Right lung (tissue), 2 donors: ENCODE measurements at regions not wholly inside any gene's neighbourhood (a gene's known extent, or its start where the extent isn't known, plus 50 kb on each side); places are given as distances from the start of the nearest gene placed in this dataset.
A peak's percentile ranks its signal among the peaks of the same experiment; 100 is the strongest.

ENCODE experiments used
- DNase-seq, 2 donors: peaks; one replicate each; pipeline ENCODE4 v3.0.0-alpha.2; 2013

GRCh38 chr3:117128133-117128532 is 418.6 kb downstream of the TUSC7 start:
- no peak for DNase-seq

- no peak for DNase-seq
Observed at GRCh38 chr3:117128872-117129271, 419.3 kb downstream of the TUSC7 start.

- DNase-seq = no peak
Observed at GRCh38 chr3:117129516-117129915, 419.9 kb downstream of the TUSC7 start.

GRCh38 chr3:117130222-117130621 is 420.6 kb downstream of the TUSC7 start:
- no peak for DNase-seq

- no peak for DNase-seq
Observed at GRCh38 chr3:117131259-117131658, 421.7 kb downstream of the TUSC7 start.

GRCh38 chr3:117133066-117133465 is 423.5 kb downstream of the TUSC7 start:
- DNase-seq = peak; percentile 36 to 42

- DNase-seq = no peak
Observed at GRCh38 chr3:117135207-117135606, 425.6 kb downstream of the TUSC7 start.

GRCh38 chr3:117136003-117136402 is 426.4 kb downstream of the TUSC7 start:
- DNase-seq = peak in 1 of 2 donors; percentile 18

- no peak for DNase-seq
Observed at GRCh38 chr3:117137065-117137464, 427.5 kb downstream of the TUSC7 start.

GRCh38 chr3:117139681-117140080 is 430.1 kb downstream of the TUSC7 start:
- no peak for DNase-seq

- no peak for DNase-seq
Observed at GRCh38 chr3:117141812-117142211, 432.2 kb downstream of the TUSC7 start.

GRCh38 chr3:117144853-117145252 is 435.3 kb downstream of the TUSC7 start:
- DNase-seq = no peak

- no peak for DNase-seq
Observed at GRCh38 chr3:117145677-117146076, 436.1 kb downstream of the TUSC7 start.

- DNase-seq = no peak
Observed at GRCh38 chr3:117146571-117146970, 437.0 kb downstream of the TUSC7 start.

- DNase-seq = no peak
Observed at GRCh38 chr3:117149584-117149983, 440.0 kb downstream of the TUSC7 start.

- DNase-seq = no peak
Observed at GRCh38 chr3:117150628-117151027, 441.0 kb downstream of the TUSC7 start.

GRCh38 chr3:117160176-117160575 is 450.6 kb downstream of the TUSC7 start:
- DNase-seq = no peak

GRCh38 chr3:117161816-117162215 is 452.2 kb downstream of the TUSC7 start:
- no peak for DNase-seq

- DNase-seq = no peak
Observed at GRCh38 chr3:117165176-117165575, 455.6 kb downstream of the TUSC7 start.

- no peak for DNase-seq
Observed at GRCh38 chr3:117165601-117166051, 456.0 kb downstream of the TUSC7 start.

- no peak for DNase-seq
Observed at GRCh38 chr3:117168896-117169295, 459.3 kb downstream of the TUSC7 start.

- DNase-seq = no peak
Observed at GRCh38 chr3:117170094-117170493, 460.5 kb downstream of the TUSC7 start.

GRCh38 chr3:117171124-117171523 is 461.5 kb downstream of the TUSC7 start:
- no peak for DNase-seq

GRCh38 chr3:117172426-117172825 is 462.8 kb downstream of the TUSC7 start:
- no peak for DNase-seq

GRCh38 chr3:117181222-117181621 is 471.6 kb downstream of the TUSC7 start:
- DNase-seq = no peak
